CD14-positive monocyte (primary cell): ENCODE measurements at regions not wholly inside any gene's neighbourhood (a gene's known extent, or its start where the extent isn't known, plus 50 kb on each side); places are given as distances from the start of the nearest gene placed in this dataset.

ENCODE experiments used
- DNase-seq, 3 donors: peaks; one replicate each; pipeline ENCODE4 v3.0.0-alpha.2; 2011 to 2022
- H2AFZ ChIP-seq: 2 replicates; pipeline ENCODE4 v1.6.0; 2012; ENCODE audit warnings: mild to moderate bottlenecking, low read depth, low read length, inconsistent platforms; ENCODE audit not compliant: insufficient read depth, poor library complexity, severe bottlenecking
- H3K27ac ChIP-seq, 2 donors: 1 replicate in 1 of 2; 2 replicates in 1 of 2; pipeline ENCODE4 v1.5.1; 2012 to 2013; ENCODE audit warnings: low read length in 2 of 2, control low read depth in 1 of 2, inconsistent platforms in 1 of 2, low read depth in 1 of 2, mild to moderate bottlenecking in 1 of 2
- H3K27me3 ChIP-seq, 2 donors: one replicate each; pipeline versions ENCODE4 v1.6.0 to v1.6.1; 2011 to 2013; ENCODE audit warnings: low read length in 2 of 2; ENCODE audit not compliant: control insufficient read depth in 2 of 2, insufficient read depth in 2 of 2
- H3K36me3 ChIP-seq, 2 donors: replicated peaks in 1 of 2; 1 replicate in 1 of 2; 2 replicates in 1 of 2; pipeline versions ENCODE4 v1.5.1 to v1.6.1; 2012 to 2013; ENCODE audit warnings: low read length in 2 of 2, control low read depth in 1 of 2, inconsistent platforms in 1 of 2, mild to moderate bottlenecking in 1 of 2; ENCODE audit not compliant: insufficient read depth in 2 of 2, control insufficient read depth in 1 of 2
- H3K4me1 ChIP-seq, 2 donors: 1 replicate in 1 of 2; 2 replicates in 1 of 2; pipeline versions ENCODE4 v1.5.1 to v1.6.1; 2012 to 2013; ENCODE audit warnings: low read length in 2 of 2, control low read depth in 1 of 2, inconsistent platforms in 1 of 2, mild to moderate bottlenecking in 1 of 2, moderate library complexity in 1 of 2; ENCODE audit not compliant: insufficient read depth in 2 of 2, control insufficient read depth in 1 of 2
- H3K4me2 ChIP-seq: replicated peaks from 2 replicates; pipeline ENCODE3; 2012; ENCODE audit warnings: low read length, moderate library complexity, mild to moderate bottlenecking; ENCODE audit not compliant: poor library complexity, severe bottlenecking; ENCODE audit errors: extremely low read depth
- H3K4me3 ChIP-seq, 3 experiments: fragments of 200-600 bp in 1 of 3; sonication (generic) in 1 of 3; replicated peaks in 1 of 3; 1 replicate in 2 of 3; 2 replicates in 1 of 3; pipeline ENCODE4 v1.5.1; 2011 to 2013; ENCODE audit warnings: low read length in 3 of 3, mild to moderate bottlenecking in 3 of 3, control low read depth in 2 of 3, low read depth in 2 of 3, inconsistent platforms in 1 of 3, moderate library complexity in 1 of 3
- H3K79me2 ChIP-seq: 2 replicates; pipeline ENCODE4 v1.6.0; 2012; ENCODE audit warnings: mild to moderate bottlenecking, control low read depth, inconsistent platforms, low read length, moderate library complexity; ENCODE audit not compliant: insufficient read depth
- H3K9ac ChIP-seq: 2 replicates; pipeline ENCODE4 v1.6.0; 2017; ENCODE audit warnings: low read length, mild to moderate bottlenecking; ENCODE audit not compliant: insufficient read depth, poor library complexity, severe bottlenecking
- H3K9me3 ChIP-seq, 2 donors: replicated peaks in 1 of 2; 1 replicate in 1 of 2; 2 replicates in 1 of 2; pipeline versions ENCODE4 v1.5.1 to v1.6.1; 2012 to 2013; ENCODE audit warnings: low read length in 2 of 2, control low read depth in 1 of 2; ENCODE audit not compliant: control insufficient read depth in 1 of 2, insufficient read depth in 1 of 2
- H4K20me1 ChIP-seq: 2 replicates; pipeline ENCODE4 v1.6.0; 2012; ENCODE audit warnings: mild to moderate bottlenecking, low read length, control low read depth, moderate library complexity; ENCODE audit not compliant: insufficient read depth
- H3K27ac Mint-ChIP-seq, 7 donors: one replicate each; pipeline ENCODE4 v1.8.0; 2020; ENCODE audit warnings: mild to moderate bottlenecking in 7 of 7, mixed read lengths in 7 of 7, moderate library complexity in 6 of 7, inconsistent platforms in 2 of 7
- H3K27me3 Mint-ChIP-seq, 3 donors: one replicate each; pipeline ENCODE4 v1.8.0; 2021 to 2022; ENCODE audit warnings: low read depth in 3 of 3, mild to moderate bottlenecking in 3 of 3, mixed read lengths in 3 of 3, moderate library complexity in 3 of 3, inconsistent platforms in 1 of 3
- H3K36me3 Mint-ChIP-seq, 2 donors: one replicate each; pipeline ENCODE4 v1.8.0; 2020; ENCODE audit warnings: mixed read lengths in 2 of 2, inconsistent platforms in 1 of 2, mild to moderate bottlenecking in 1 of 2
- H3K4me1 Mint-ChIP-seq: one replicate; pipeline ENCODE4 v1.8.0; 2020; ENCODE audit warnings: mild to moderate bottlenecking, mixed read lengths
- H3K4me3 Mint-ChIP-seq, 2 donors: one replicate each; pipeline ENCODE4 v1.8.0; 2020; ENCODE audit warnings: mild to moderate bottlenecking in 2 of 2, mixed read lengths in 2 of 2, moderate library complexity in 1 of 2
- H3K9me3 Mint-ChIP-seq, 7 donors: one replicate each; pipeline ENCODE4 v1.8.0; 2020 to 2022; ENCODE audit warnings: mixed read lengths in 7 of 7, mild to moderate bottlenecking in 6 of 7, moderate library complexity in 6 of 7, inconsistent platforms in 2 of 7
- CTCF ChIP-seq: fragments of 200-600 bp; IDR thresholded peaks from one replicate; pipeline ENCODE4 v1.8.0; 2022; ENCODE audit warnings: antibody characterized with exemption, mild to moderate bottlenecking
- WGBS: methylation state at CpG from one replicate; pipeline ENCODE4 v1.1.5; 2013; ENCODE audit warnings: missing lambda C conversion rate; ENCODE audit not compliant: insufficient coverage; 5-methylcytosine and 5-hydroxymethylcytosine counted together
- intact Hi-C, 2 donors: fragments of 100-400 bp; cut with micrococcal nuclease; formaldehyde crosslinking; loops; one replicate each; pipeline versions ENCODE4 v1.15.0 to v1.15.1; 2023

GRCh38 chr3:154794391-154794790, 285.7 kb upstream of the MME start:
- H3K9me3 Mint-ChIP-seq: peaks cover 0 to 2% (median 0%) of the 10 kb centered on the region in 7 donors
- H3K4me3 Mint-ChIP-seq: peak overlapping the region in 1 of 2 donors; percentile 83
- TF ChIP-seq CTCF: no peak

GRCh38 chr3:154792828-154793227, 287.3 kb upstream of the MME start:
- H3K27me3 Mint-ChIP-seq: no peaks in the 10 kb centered on the region
- no peak overlapping the region for H3K27ac Mint-ChIP-seq
- Histone ChIP-seq H3K4me2 (no peak overlapping the region), H3K27me3 (no peaks in the 10 kb centered on the region), H3K4me1 (peaks cover 16 to 26% of the 10 kb centered on the region in 2 donors), H3K27ac (no peak overlapping the region), H3K4me3 (no peak overlapping the region), H4K20me1 (no peaks in the 10 kb centered on the region), H3K36me3 (no peaks in the 10 kb centered on the region), H2AFZ (no peak overlapping the region), H3K9ac (no peak overlapping the region), H3K79me2 (no peaks in the 10 kb centered on the region), H3K9me3 (no peaks in the 10 kb centered on the region)
- H3K36me3 Mint-ChIP-seq: no peaks in the 10 kb centered on the region
- peaks cover 0 to 2% (median 0%) of the 10 kb centered on the region in 7 donors for H3K9me3 Mint-ChIP-seq
- H3K4me3 Mint-ChIP-seq: no peak overlapping the region
- H3K4me1 Mint-ChIP-seq: peaks cover 28% of the 10 kb centered on the region
- no peak for DNase-seq
- WGBS: no CpG with 5 or more reads among the region's 1 CpG
- intact Hi-C loops: no loop called here
- TF ChIP-seq CTCF: no peak

More at GRCh38 chr3:154794391-154794790, 285.7 kb upstream of the MME start:
- Mint-ChIP-seq H3K36me3 (no peaks in the 10 kb centered on the region), H3K27me3 (no peaks in the 10 kb centered on the region), H3K4me1 (peaks cover 32% of the 10 kb centered on the region), H3K27ac (peak overlapping the region; percentile 81 to 94 (median 91))
- Histone ChIP-seq H3K27me3 (no peaks in the 10 kb centered on the region), H3K27ac (peak overlapping the region in 1 of 2 donors; percentile 78), H3K9ac (no peak overlapping the region), H3K79me2 (no peaks in the 10 kb centered on the region), H3K9me3 (no peaks in the 10 kb centered on the region), H4K20me1 (no peaks in the 10 kb centered on the region), H3K4me3 (peak overlapping the region in 1 of 3 experiments; percentile 55), H3K4me1 (peaks cover 21 to 27% of the 10 kb centered on the region in 2 donors), H3K4me2 (peak overlapping the region; percentile 58), H2AFZ (no peak overlapping the region), H3K36me3 (no peaks in the 10 kb centered on the region)
- DNase-seq: peak; percentile 23 to 55 (median 43)
- intact Hi-C loops: no loop called here
- no CpG with 5 or more reads among the region's 1 CpG for WGBS
